MM.1S (cell line): ENCODE measurements at regions not wholly inside any gene's neighbourhood (a gene's known extent, or its start where the extent isn't known, plus 50 kb on each side); places are given as distances from the start of the nearest gene placed in this dataset.

Experiments used
- EZH2 ChIP-seq: fragments of 300-600 bp; sonication (generic); optimal IDR thresholded peaks from 2 replicates; pipeline ENCODE3; 2017; ENCODE audit warnings: low read depth, mild to moderate bottlenecking, antibody characterized with exemption, low read length, mixed read lengths
- TF ChIP-seq, protein P1 (sequence below): fragments of 300-600 bp; sonication (generic); IDR thresholded peaks from 2 replicates; pipeline ENCODE4 v1.5.1; 2016; ENCODE audit warnings: antibody characterized with exemption, low read length, mixed read lengths

DNA sequence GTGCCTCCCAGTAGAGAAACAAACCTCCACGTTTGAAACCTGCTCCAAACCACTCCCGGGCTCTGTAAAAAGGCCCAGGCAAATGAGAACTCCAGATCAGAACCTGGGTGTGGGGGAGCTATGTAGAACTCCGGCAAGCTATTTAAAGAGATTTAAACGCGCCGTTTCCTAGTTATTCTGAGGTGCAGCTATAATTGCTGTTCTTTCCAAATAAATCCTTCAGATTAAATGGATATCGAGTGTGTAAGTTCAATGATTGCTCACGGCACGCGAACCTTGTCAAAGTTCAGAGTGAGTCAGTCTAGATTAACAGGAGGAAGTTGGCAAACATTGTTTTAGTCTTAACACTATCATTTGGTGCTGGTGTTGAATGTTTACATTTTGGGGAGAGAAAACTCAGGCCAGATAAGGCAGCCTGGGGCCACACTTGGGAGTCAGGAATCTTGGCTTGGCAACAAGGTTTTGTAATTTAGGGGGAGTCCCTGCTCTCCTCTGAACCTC, 92.9 kb upstream of the SALL1 start:
- TF ChIP-seq, protein P1, sequence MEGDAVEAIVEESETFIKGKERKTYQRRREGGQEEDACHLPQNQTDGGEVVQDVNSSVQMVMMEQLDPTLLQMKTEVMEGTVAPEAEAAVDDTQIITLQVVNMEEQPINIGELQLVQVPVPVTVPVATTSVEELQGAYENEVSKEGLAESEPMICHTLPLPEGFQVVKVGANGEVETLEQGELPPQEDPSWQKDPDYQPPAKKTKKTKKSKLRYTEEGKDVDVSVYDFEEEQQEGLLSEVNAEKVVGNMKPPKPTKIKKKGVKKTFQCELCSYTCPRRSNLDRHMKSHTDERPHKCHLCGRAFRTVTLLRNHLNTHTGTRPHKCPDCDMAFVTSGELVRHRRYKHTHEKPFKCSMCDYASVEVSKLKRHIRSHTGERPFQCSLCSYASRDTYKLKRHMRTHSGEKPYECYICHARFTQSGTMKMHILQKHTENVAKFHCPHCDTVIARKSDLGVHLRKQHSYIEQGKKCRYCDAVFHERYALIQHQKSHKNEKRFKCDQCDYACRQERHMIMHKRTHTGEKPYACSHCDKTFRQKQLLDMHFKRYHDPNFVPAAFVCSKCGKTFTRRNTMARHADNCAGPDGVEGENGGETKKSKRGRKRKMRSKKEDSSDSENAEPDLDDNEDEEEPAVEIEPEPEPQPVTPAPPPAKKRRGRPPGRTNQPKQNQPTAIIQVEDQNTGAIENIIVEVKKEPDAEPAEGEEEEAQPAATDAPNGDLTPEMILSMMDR, result no peak
- no peak for TF ChIP-seq EZH2
